GM18861 (cell line): ENCODE measurements at regions not wholly inside any gene's neighbourhood (a gene's known extent, or its start where the extent isn't known, plus 50 kb on each side); places are given as distances from the start of the nearest gene placed in this dataset.

Source experiments
- ATAC-seq: cut with Tn5 transposase; IDR thresholded peaks from one replicate; pipeline ENCODE4 v1.9.1; 2021; ENCODE audit not compliant: unreplicated experiment

GRCh38 chr4:20302336-20302735 lies 50.6 kb downstream of the SLIT2 start:
- ATAC-seq: no peak

- ATAC-seq: no peak
Measured at GRCh38 chr4:20305976-20306375, 54.3 kb downstream of the SLIT2 start.

- no peak for ATAC-seq
Measured at GRCh38 chr4:20311856-20312255, 60.2 kb downstream of the SLIT2 start.

- no peak for ATAC-seq
Measured at GRCh38 chr4:20313237-20314030, 61.7 kb downstream of the SLIT2 start.

GRCh38 chr4:20317424-20317985 lies 65.8 kb downstream of the SLIT2 start:
- ATAC-seq: no peak

- no peak for ATAC-seq
Measured at GRCh38 chr4:20318001-20318908, 66.5 kb downstream of the SLIT2 start.

GRCh38 chr4:20318909-20319277 lies 67.2 kb downstream of the SLIT2 start:
- ATAC-seq: no peak

GRCh38 chr4:20319825-20320612 lies 68.3 kb downstream of the SLIT2 start:
- no peak for ATAC-seq

GRCh38 chr4:20323991-20324390 lies 72.3 kb downstream of the SLIT2 start:
- ATAC-seq: no peak

GRCh38 chr4:20326460-20326859 lies 74.8 kb downstream of the SLIT2 start:
- no peak for ATAC-seq

GRCh38 chr4:20326977-20327376 lies 75.3 kb downstream of the SLIT2 start:
- ATAC-seq: no peak

GRCh38 chr4:20327808-20328207 lies 76.1 kb downstream of the SLIT2 start:
- no peak for ATAC-seq

GRCh38 chr4:20331642-20332041 lies 79.9 kb downstream of the SLIT2 start:
- ATAC-seq: no peak

GRCh38 chr4:20333141-20333715 lies 81.5 kb downstream of the SLIT2 start:
- no peak for ATAC-seq

- no peak for ATAC-seq
Measured at GRCh38 chr4:20337261-20337664, 85.6 kb downstream of the SLIT2 start.

GRCh38 chr4:20338841-20339240 lies 87.1 kb downstream of the SLIT2 start:
- ATAC-seq: no peak

GRCh38 chr4:20341134-20341738 lies 89.5 kb downstream of the SLIT2 start:
- no peak for ATAC-seq

GRCh38 chr4:20347531-20347930 lies 95.8 kb downstream of the SLIT2 start:
- ATAC-seq: no peak

- no peak for ATAC-seq
Measured at GRCh38 chr4:20348411-20348810, 96.7 kb downstream of the SLIT2 start.
